Activated CD4-positive, alpha-beta memory T cell treated with anti-CD3 and anti-CD28 coated beads for 36 hours (primary cell): ENCODE measurements at regions not wholly inside any gene's neighbourhood (a gene's known extent, or its start where the extent isn't known, plus 50 kb on each side); places are given as distances from the start of the nearest gene placed in this dataset.

ENCODE experiments used
- CTCF ChIA-PET: fragments of 350-600 bp; sonication (Branson Sonifier 250); formaldehyde crosslinking; loops from one replicate; lab custom pipeline; 2021; ENCODE audit warnings: antibody characterized with exemption, inconsistent platforms; lab: Charles Lee
- POLR2A ChIA-PET: fragments of 350-600 bp; sonication (Branson Sonifier 250); formaldehyde crosslinking; loops from one replicate; lab custom pipeline; 2021; ENCODE audit warnings: antibody characterized with exemption; lab: Charles Lee
- DNase-seq: peaks from one replicate; pipeline ENCODE4 v3.0.0-alpha.2; 2020
- H3K27ac Mint-ChIP-seq: one replicate; pipeline ENCODE4 v1.8.0; 2021; ENCODE audit warnings: mixed read lengths
- H3K27me3 Mint-ChIP-seq: one replicate; pipeline ENCODE4 v1.8.0; 2021; ENCODE audit warnings: mixed read lengths
- H3K36me3 Mint-ChIP-seq: one replicate; pipeline ENCODE4 v1.8.0; 2021; ENCODE audit warnings: mixed read lengths
- H3K4me1 Mint-ChIP-seq: one replicate; pipeline ENCODE4 v1.8.0; 2021; ENCODE audit warnings: low read depth, mixed read lengths
- H3K4me3 Mint-ChIP-seq: one replicate; pipeline ENCODE4 v1.8.0; 2021; ENCODE audit warnings: mild to moderate bottlenecking, mixed read lengths
- H3K9me3 Mint-ChIP-seq: one replicate; pipeline ENCODE4 v1.8.0; 2021; ENCODE audit warnings: mixed read lengths
- intact Hi-C: fragments of 100-400 bp; cut with micrococcal nuclease; formaldehyde crosslinking; loops from one replicate; pipeline ENCODE4 v1.15.1; 2023

- CTCF ChIA-PET = no interaction called here
- POLR2A ChIA-PET = no interaction called here
- Mint-ChIP-seq H3K27ac (no peak overlapping the region), H3K9me3 (no peaks in the 10 kb centered on the region), H3K27me3 (no peaks in the 10 kb centered on the region), H3K4me1 (no peaks in the 10 kb centered on the region), H3K36me3 (no peaks in the 10 kb centered on the region), H3K4me3 (no peak overlapping the region)
- intact Hi-C loops = no loop called here
- no peak for DNase-seq
Measured at GRCh38 chr10:24034571-24034970, 174.4 kb upstream of the KIAA1217 start.

- H3K4me3 Mint-ChIP-seq = no peak overlapping the region
- POLR2A ChIA-PET = no interaction called here
- H3K4me1 Mint-ChIP-seq = no peaks in the 10 kb centered on the region
- H3K36me3 Mint-ChIP-seq = no peaks in the 10 kb centered on the region
- no peaks in the 10 kb centered on the region for H3K9me3 Mint-ChIP-seq
- intact Hi-C loops = no loop called here
- no peaks in the 10 kb centered on the region for H3K27me3 Mint-ChIP-seq
- H3K27ac Mint-ChIP-seq = no peak overlapping the region
- CTCF ChIA-PET = no interaction called here
- DNase-seq = no peak
Measured at GRCh38 chr10:24035761-24036160, 173.2 kb upstream of the KIAA1217 start.

- Mint-ChIP-seq H3K9me3 (no peaks in the 10 kb centered on the region), H3K4me3 (no peak overlapping the region), H3K27ac (no peak overlapping the region), H3K36me3 (no peaks in the 10 kb centered on the region), H3K27me3 (no peaks in the 10 kb centered on the region), H3K4me1 (no peaks in the 10 kb centered on the region)
- no peak for DNase-seq
- intact Hi-C loops = no loop called here
- POLR2A ChIA-PET = no interaction called here
- CTCF ChIA-PET = no interaction called here
Measured at GRCh38 chr10:24039315-24039714, 169.6 kb upstream of the KIAA1217 start.

- H3K4me3 Mint-ChIP-seq = no peak overlapping the region
- H3K36me3 Mint-ChIP-seq = no peaks in the 10 kb centered on the region
- intact Hi-C loops = no loop called here
- H3K4me1 Mint-ChIP-seq = no peaks in the 10 kb centered on the region
- ChIA-PET CTCF (no interaction called here), POLR2A (no interaction called here)
- DNase-seq = no peak
- no peak overlapping the region for H3K27ac Mint-ChIP-seq
- H3K9me3 Mint-ChIP-seq = no peaks in the 10 kb centered on the region
- H3K27me3 Mint-ChIP-seq = no peaks in the 10 kb centered on the region
Measured at GRCh38 chr10:24039897-24040296, 169.0 kb upstream of the KIAA1217 start.

DNA sequence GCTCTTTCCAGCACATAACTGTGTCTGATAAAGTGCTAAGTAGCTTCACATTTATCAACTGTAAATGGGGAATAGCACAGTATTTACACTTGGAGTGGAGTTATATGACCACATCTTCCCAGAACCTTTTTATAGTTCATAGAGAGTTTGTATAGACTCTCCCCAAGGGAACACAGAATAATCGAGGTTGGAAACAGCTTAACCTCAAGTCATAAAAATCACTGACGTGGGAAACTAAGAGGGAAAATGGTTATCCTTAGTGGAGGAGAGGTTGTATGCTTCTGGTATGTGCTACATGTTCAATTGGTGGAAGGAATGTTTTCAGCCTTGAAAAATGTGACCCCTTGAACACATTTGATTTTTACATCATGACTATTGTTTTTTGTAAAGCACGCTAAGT is 167.9 kb upstream of the KIAA1217 start:
- Mint-ChIP-seq H3K4me1 (no peaks in the 10 kb centered on the region), H3K27ac (no peak overlapping the region), H3K36me3 (no peaks in the 10 kb centered on the region), H3K9me3 (no peaks in the 10 kb centered on the region), H3K27me3 (no peaks in the 10 kb centered on the region), H3K4me3 (no peak overlapping the region)
- no peak for DNase-seq
- ChIA-PET POLR2A (no interaction called here), CTCF (no interaction called here)
- intact Hi-C loops = no loop called here

DNA sequence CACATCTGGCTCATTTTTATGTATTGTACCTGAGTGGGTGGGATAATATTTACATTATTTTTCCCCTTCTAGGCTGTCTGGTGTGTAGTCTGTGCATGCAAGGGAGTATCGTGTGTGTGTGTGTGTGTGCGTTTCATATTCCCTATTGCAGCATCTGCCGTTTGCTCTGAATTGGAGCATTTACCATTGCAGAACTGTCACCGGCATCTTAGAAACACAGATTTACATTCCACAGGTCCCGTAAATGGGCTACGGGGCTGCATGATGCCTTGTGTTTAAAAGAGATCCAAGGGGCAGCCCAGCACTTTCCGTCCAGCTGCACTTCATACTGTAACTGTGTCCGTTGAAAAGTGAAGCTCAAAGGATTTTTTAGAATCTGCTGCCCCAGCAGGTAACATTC is 167.1 kb upstream of the KIAA1217 start:
- Mint-ChIP-seq H3K4me3 (no peak overlapping the region), H3K27ac (no peak overlapping the region), H3K27me3 (no peaks in the 10 kb centered on the region), H3K36me3 (no peaks in the 10 kb centered on the region), H3K9me3 (no peaks in the 10 kb centered on the region), H3K4me1 (no peaks in the 10 kb centered on the region)
- no peak for DNase-seq
- ChIA-PET POLR2A (no interaction called here), CTCF (no interaction called here)
- intact Hi-C loops = no loop called here

GRCh38 chr10:24042884-24043283 is 166.1 kb upstream of the KIAA1217 start:
- Mint-ChIP-seq H3K4me1 (no peaks in the 10 kb centered on the region), H3K9me3 (no peaks in the 10 kb centered on the region), H3K4me3 (no peak overlapping the region), H3K27ac (no peak overlapping the region), H3K27me3 (no peaks in the 10 kb centered on the region), H3K36me3 (no peaks in the 10 kb centered on the region)
- DNase-seq = no peak
- ChIA-PET POLR2A (no interaction called here), CTCF (no interaction called here)
- intact Hi-C loops = no loop called here

DNA sequence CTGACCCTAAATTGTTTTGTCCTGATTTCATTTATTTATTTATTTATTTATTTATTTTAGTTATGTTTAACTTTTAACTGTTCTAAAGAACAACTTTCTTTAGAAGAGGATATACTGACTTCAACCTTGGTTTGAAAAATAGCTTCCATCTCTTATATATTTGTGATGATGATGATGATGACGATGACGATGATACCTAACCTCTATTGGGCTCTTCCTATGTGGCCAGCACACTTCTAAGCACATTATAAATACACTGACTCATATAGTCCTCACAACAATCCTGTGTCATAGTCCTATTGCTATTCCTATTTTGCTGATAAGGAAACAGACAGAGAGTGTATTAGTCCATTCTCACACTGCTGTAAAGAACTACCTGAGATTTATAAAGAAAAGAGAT is 162.9 kb upstream of the KIAA1217 start:
- ChIA-PET POLR2A (no interaction called here), CTCF (no interaction called here)
- intact Hi-C loops = no loop called here
- Mint-ChIP-seq H3K27me3 (no peaks in the 10 kb centered on the region), H3K36me3 (no peaks in the 10 kb centered on the region), H3K27ac (no peak overlapping the region), H3K4me3 (no peak overlapping the region), H3K9me3 (no peaks in the 10 kb centered on the region), H3K4me1 (no peaks in the 10 kb centered on the region)
- DNase-seq = no peak

GRCh38 chr10:24047176-24047575 is 161.8 kb upstream of the KIAA1217 start:
- no peaks in the 10 kb centered on the region for H3K4me1 Mint-ChIP-seq
- H3K27me3 Mint-ChIP-seq = no peaks in the 10 kb centered on the region
- POLR2A ChIA-PET = no interaction called here
- H3K4me3 Mint-ChIP-seq = no peak overlapping the region
- CTCF ChIA-PET = no interaction called here
- H3K36me3 Mint-ChIP-seq = no peaks in the 10 kb centered on the region
- DNase-seq = no peak
- H3K9me3 Mint-ChIP-seq = peaks cover 4% of the 10 kb centered on the region
- intact Hi-C loops = no loop called here
- no peak overlapping the region for H3K27ac Mint-ChIP-seq

DNA sequence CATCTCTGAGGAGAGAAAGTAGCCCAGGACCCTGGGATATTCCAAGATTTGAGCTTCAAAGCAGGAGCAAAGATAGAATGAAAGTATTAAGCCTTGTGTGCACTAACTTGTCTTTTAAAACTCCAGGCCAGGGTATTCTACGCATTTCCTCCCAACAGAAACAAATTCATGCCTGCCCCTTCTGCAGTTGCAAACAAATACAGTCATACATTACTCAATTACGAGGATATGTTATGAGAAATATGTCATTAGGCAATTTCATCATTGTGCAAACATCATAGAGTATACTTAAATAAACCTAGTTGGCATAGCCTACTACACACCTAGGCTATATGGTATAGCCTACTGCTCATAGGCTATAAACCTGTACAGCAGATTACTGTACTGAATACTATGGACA is 154.5 kb upstream of the KIAA1217 start:
- Mint-ChIP-seq H3K36me3 (no peaks in the 10 kb centered on the region), H3K9me3 (peaks cover 4% of the 10 kb centered on the region), H3K27ac (no peak overlapping the region), H3K4me3 (no peak overlapping the region), H3K4me1 (no peaks in the 10 kb centered on the region), H3K27me3 (no peaks in the 10 kb centered on the region)
- no peak for DNase-seq
- ChIA-PET CTCF (no interaction called here), POLR2A (no interaction called here)
- intact Hi-C loops = no loop called here

DNA sequence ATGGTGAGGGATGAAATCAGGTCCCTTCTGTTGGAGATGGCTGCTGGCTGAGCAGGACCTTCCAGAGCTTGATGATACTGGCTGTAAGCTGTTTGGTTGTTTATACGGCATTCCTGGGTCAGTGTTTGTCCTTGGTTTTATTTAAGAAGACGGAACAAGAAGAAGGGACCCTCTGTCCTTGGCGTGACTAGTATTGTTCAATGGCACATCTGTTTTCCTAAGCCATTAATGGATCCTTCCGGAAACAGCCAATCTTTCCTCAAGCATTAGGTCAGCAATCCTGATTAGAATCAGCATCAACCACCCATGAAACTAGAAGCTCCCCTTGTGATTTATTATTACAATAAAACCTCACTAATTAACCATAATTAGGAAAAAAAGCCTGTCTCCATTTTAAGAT is 128.7 kb upstream of the KIAA1217 start:
- Mint-ChIP-seq H3K27me3 (no peaks in the 10 kb centered on the region), H3K27ac (no peak overlapping the region), H3K4me3 (no peak overlapping the region), H3K4me1 (no peaks in the 10 kb centered on the region), H3K36me3 (no peaks in the 10 kb centered on the region), H3K9me3 (no peaks in the 10 kb centered on the region)
- CTCF ChIA-PET = no interaction called here
- intact Hi-C loops = no loop called here
- DNase-seq = no peak
- POLR2A ChIA-PET = no interaction called here

GRCh38 chr10:24086296-24087086 is 122.4 kb upstream of the KIAA1217 start:
- intact Hi-C loops = no loop called here
- H3K36me3 Mint-ChIP-seq = no peaks in the 10 kb centered on the region
- H3K4me1 Mint-ChIP-seq = no peaks in the 10 kb centered on the region
- no peaks in the 10 kb centered on the region for H3K27me3 Mint-ChIP-seq
- no peak for DNase-seq
- no peak overlapping the region for H3K4me3 Mint-ChIP-seq
- no peak overlapping the region for H3K27ac Mint-ChIP-seq
- H3K9me3 Mint-ChIP-seq = peaks cover 2% of the 10 kb centered on the region
- ChIA-PET POLR2A (no interaction called here), CTCF (no interaction called here)

DNA sequence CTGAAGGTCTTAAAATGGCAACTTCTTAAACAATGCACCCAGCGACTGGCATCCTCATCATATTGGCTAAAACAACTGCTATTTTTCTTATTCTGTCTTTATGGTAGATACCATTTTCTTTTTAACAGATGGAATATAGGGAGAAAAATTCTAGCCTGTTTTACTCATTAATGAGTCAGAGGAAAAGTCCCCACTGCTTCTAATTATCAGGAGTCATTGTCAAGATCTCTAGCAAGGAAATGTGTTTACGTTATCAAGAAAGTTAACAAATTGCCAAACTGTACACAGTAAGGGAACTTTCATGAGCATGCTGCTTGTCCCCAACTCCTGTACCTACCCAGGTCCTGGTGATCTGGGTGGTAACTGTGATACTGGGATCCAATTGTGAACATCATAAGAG is 117.7 kb upstream of the KIAA1217 start:
- DNase-seq = no peak
- H3K4me1 Mint-ChIP-seq = no peaks in the 10 kb centered on the region
- intact Hi-C loops = no loop called here
- ChIA-PET CTCF (no interaction called here), POLR2A (no interaction called here)
- no peaks in the 10 kb centered on the region for H3K27me3 Mint-ChIP-seq
- H3K27ac Mint-ChIP-seq = no peak overlapping the region
- no peaks in the 10 kb centered on the region for H3K36me3 Mint-ChIP-seq
- peaks cover 7% of the 10 kb centered on the region for H3K9me3 Mint-ChIP-seq
- no peak overlapping the region for H3K4me3 Mint-ChIP-seq
